ENCODE measurements at regions not wholly inside any gene's neighbourhood (a gene's known extent, or its start where the extent isn't known, plus 50 kb on each side); places are given as distances from the start of the nearest gene placed in this dataset.

DNA sequence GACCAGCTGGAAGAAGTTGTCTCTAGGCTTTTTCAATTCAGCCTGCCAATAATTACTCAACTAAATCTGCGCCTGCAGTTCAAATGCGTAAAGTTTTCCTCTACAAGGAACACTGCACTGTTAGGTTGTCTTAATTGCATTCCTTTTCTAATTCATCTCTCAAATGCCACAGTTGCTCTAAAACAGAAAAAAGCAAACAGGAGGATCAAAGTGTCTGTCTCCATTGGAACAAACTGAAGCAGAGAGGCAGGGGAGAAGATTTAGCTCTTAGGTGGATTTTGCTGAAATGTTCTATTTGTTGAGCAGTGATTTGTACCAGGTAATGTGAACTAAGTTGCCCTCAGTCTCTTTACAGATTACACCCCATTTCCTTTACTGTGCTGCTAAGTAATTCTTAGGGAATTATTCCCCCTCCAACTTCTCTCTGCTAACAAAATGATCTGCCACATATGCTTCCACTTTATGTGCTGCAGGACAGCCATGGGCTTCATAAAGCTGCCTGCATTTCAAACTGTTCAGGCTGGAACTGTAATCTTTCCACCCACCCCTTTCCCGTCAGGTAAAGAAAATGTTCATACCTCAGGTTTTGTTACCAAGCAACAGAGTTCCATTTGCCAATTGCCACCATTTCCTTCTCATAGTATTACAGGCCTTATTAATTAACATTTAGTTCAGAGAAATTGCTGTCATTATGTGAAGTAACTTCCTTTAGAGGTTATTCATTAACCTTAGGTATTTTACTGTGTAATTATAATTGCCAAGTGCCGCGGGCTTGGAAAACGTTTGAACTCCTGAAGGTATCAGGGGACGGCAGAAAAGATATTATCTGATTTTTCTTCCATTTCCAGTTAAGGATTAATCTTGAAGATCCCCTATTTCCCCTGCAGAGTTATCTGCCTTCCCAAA lies 149.3 kb downstream of the SPRY1 start:
- Mint-ChIP-seq H3K4me1 (ENCODE audit: low read depth) (no peaks in the 10 kb centered on the region), H3K36me3 (ENCODE audit: low read depth) (peaks cover 3% of the 10 kb centered on the region), H3K27ac (no peak overlapping the region), H3K27me3 (no peaks in the 10 kb centered on the region), H3K9me3 (peaks cover 3% of the 10 kb centered on the region), H3K4me3 (no peak overlapping the region)

DNA sequence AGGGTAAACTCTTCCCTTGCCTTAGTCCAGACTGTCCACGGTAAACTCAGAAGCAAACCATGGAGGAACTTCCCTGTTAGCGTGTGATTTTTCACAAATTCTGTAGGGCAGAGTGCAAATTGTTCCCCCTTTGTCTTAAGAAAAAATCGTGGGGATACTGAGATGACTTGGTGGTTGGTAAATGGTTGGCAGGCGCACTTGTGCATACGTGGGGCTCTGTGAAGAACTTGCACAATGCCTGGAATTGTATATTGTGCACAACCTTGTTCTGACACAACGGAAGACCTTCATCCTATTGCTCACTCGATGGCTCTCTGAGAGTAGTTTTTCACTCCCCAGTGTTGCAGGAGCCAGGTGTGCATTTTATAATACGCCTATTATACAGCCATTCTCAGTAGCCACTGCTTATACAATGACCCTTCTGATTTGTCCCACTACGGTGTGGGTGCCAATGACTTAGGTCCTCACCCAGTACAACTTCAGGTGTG lies 150.0 kb downstream of the SPRY1 start:
- peaks cover 3% of the 10 kb centered on the region for H3K9me3 Mint-ChIP-seq
- no peak overlapping the region for H3K27ac Mint-ChIP-seq
- H3K4me3 Mint-ChIP-seq: no peak overlapping the region
- peaks cover 3% of the 10 kb centered on the region for H3K36me3 Mint-ChIP-seq (ENCODE audit: low read depth)
- no peaks in the 10 kb centered on the region for H3K27me3 Mint-ChIP-seq
- no peaks in the 10 kb centered on the region for H3K4me1 Mint-ChIP-seq (ENCODE audit: low read depth)

DNA sequence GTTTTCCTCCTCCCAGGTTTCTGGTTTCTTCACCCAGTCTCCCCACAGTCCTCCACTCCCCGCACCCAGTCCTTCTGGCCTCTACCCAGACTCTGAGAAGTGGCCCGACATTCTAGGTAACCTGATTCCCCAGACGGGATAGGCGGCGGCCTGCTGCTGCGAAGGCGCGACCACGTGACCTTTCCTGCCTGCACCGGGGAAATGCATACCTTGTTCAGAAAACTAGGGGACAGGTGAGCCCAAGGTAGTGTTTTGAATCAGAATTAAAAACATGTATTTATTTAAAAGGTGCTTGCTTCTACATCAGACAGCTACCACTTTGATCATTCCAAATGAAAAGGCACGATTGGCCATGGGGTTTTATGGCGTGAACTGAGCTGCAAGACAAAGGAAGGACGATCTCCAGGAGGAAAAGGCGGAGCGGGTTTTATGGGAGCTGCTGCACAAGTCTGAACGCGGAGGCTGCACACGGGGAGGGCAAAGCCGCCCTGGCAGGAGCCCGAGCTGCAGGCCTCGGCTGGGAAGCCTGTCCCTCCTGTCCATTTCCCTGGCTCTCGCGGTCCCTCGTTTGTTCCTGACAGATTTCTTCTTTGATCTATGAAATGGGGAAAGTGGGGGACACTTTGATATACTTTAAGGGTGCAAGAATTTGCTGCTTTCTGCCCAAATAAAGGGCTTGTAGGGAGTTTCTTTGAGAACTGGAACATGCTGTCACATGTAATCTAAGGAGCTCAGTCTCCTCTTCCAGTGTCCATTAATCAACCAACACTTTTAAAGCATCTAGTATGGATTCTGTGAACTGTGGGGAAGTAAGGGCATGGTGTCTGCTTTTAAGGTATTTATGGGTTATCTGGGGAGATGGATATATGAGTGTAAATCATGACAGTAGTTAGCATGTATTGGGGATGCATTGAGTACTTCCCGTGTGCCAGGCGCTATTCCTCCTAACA lies 150.9 kb downstream of the SPRY1 start:
- Mint-ChIP-seq H3K27ac (no peak overlapping the region), H3K36me3 (ENCODE audit: low read depth) (peaks cover 3% of the 10 kb centered on the region), H3K4me1 (ENCODE audit: low read depth) (no peaks in the 10 kb centered on the region), H3K27me3 (no peaks in the 10 kb centered on the region), H3K9me3 (peaks cover 3% of the 10 kb centered on the region), H3K4me3 (no peak overlapping the region)

DNA sequence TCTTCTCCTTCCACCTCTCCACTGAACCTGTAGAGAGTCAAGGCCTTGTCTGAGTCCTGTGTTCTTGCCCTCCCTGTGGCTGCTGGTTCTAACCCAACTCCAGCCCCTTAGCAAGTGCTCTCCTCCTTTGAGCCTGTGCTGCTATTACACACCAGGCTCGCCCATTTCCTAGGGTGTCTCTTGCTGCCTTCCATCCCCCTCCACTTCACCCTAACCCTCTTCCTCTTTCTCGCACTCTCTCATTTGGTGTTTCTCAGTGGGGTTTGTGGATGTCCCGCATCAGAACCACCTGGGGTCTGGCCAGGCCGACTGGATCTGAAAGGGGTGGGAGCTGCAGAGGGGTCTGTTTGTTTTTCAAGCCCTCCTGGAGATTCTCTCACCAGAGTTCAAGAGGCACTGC lies 156.7 kb downstream of the SPRY1 start:
- Mint-ChIP-seq H3K27ac (no peak overlapping the region), H3K36me3 (ENCODE audit: low read depth) (peaks cover 3% of the 10 kb centered on the region), H3K27me3 (no peaks in the 10 kb centered on the region), H3K4me3 (no peak overlapping the region), H3K9me3 (peaks cover 3% of the 10 kb centered on the region), H3K4me1 (ENCODE audit: low read depth) (peaks cover 8% of the 10 kb centered on the region)

DNA sequence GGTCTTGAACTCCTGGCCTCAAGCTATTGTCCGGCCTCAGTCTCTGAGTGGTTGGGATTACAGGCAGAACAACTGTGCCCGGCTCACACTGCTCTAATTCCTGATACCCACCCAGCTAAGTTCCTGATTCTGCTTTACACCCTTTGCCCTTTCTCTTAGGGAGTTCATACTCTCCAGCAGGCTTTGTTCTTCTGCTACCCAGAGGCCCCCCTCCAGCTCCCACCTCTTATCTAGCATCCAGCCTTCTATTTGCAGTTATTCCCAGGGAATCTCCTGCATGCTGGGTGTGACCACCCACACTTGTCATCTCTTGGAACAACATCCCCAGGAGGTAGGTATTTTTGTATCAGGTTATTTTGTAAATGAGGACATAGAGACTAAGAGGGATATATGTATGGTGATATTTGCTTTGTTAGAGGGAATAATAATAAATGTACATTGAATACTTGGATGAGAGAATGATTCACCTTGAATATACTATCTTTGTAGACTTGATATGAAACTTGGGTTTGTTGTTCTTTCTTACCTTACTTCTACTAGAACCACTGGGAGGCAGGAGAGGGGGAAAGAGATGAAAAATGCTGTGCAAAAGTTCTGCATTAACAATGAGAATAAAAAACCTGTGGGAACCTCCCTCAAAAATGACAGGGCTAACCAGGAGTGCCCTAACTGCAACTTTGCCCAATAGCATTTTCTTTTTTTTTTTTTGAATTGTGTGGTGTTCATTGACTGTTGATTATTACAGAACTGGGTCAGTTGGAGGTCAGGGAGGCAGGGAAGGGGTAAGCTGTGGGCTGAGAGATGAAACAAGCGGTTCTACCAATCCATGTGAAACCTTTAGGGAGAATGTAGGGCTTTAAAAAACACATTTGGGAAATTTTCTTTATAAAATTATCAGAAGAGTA lies 157.4 kb downstream of the SPRY1 start:
- Mint-ChIP-seq H3K4me3 (no peak overlapping the region), H3K9me3 (peaks cover 3% of the 10 kb centered on the region), H3K4me1 (ENCODE audit: low read depth) (peaks cover 8% of the 10 kb centered on the region), H3K36me3 (ENCODE audit: low read depth) (peaks cover 3% of the 10 kb centered on the region), H3K27ac (no peak overlapping the region), H3K27me3 (no peaks in the 10 kb centered on the region)

DNA sequence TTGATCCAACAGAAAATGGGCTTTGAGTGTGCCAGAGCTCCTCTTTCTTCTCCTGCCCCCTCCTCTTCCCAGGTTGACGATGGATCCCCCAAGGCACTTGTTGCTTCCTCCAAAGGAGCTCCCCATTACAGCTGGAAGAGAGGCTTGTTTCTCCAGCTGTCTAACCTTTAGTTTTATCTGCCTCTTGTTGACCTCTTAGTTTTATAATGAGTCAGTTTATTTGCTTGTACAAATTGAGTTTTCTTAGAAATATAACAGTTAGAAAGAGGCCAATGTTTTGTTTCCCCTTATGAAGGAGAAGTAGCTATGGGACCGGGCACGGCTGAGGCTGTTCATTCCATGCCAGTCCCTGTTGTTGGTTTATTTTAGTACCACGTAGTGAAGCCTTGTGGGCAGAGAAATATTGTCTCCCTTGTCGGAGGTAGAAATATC lies 158.2 kb downstream of the SPRY1 start:
- H3K27me3 Mint-ChIP-seq: no peaks in the 10 kb centered on the region
- H3K36me3 Mint-ChIP-seq (ENCODE audit: low read depth): peaks cover under 1% of the 10 kb centered on the region
- H3K9me3 Mint-ChIP-seq: peaks cover 1% of the 10 kb centered on the region
- no peak overlapping the region for H3K4me3 Mint-ChIP-seq
- no peak overlapping the region for H3K27ac Mint-ChIP-seq
- H3K4me1 Mint-ChIP-seq (ENCODE audit: low read depth): peaks cover 8% of the 10 kb centered on the region

DNA sequence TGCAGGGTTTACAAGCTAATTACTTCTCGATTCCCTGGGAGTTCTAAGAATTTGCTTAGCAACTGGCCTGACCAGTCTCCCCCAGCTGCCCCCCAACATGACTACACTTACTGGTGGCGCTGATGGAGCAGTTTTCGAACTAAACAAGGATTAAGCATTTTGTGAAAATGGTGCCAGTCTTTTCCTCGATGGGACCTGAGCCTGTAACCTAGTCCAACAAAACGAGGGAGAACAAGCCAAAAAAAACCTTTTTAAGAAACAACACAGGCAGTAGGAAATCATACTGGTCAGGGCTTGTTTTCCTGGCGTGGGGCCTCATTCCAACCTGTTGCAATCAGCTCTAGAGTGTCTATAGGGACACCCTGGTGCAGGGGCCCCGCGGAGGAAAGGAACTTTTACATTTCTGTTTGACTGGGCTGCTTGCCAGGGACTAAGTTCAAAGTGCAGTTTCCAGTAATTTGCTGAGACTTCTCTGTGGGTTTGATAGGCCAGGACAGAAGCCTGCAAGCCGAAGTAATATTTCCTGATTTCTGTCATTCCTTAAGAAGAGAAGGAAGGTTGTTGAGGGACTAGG lies 158.7 kb downstream of the SPRY1 start:
- Mint-ChIP-seq H3K4me1 (ENCODE audit: low read depth) (peaks cover 8% of the 10 kb centered on the region), H3K9me3 (no peaks in the 10 kb centered on the region), H3K27me3 (no peaks in the 10 kb centered on the region), H3K4me3 (no peak overlapping the region), H3K27ac (no peak overlapping the region), H3K36me3 (ENCODE audit: low read depth) (no peaks in the 10 kb centered on the region)

DNA sequence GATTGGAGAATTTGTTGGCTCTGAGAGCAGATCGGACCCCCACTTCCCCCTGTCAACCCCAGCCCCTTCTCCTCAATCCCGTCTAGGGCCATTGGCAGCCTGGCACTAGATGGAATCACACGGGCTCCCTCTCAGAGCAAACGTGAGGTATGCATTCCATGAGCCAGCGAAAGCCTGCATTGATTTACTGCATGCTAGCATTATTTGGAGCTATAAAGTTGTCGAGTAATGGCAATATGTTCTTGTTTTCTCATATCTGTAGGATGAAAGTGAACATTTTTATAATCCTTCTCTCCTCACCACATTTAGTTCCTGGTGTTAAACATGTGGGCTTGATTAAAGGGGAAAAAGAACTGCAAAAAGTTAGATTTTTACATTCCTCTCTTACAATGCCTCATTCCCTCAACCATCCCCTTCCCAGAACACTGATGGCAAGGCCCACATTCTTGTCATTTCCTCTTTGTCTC lies 159.2 kb downstream of the SPRY1 start:
- Mint-ChIP-seq H3K9me3 (no peaks in the 10 kb centered on the region), H3K4me3 (no peak overlapping the region), H3K4me1 (ENCODE audit: low read depth) (peaks cover 8% of the 10 kb centered on the region), H3K27me3 (no peaks in the 10 kb centered on the region), H3K36me3 (ENCODE audit: low read depth) (no peaks in the 10 kb centered on the region), H3K27ac (no peak overlapping the region)

DNA sequence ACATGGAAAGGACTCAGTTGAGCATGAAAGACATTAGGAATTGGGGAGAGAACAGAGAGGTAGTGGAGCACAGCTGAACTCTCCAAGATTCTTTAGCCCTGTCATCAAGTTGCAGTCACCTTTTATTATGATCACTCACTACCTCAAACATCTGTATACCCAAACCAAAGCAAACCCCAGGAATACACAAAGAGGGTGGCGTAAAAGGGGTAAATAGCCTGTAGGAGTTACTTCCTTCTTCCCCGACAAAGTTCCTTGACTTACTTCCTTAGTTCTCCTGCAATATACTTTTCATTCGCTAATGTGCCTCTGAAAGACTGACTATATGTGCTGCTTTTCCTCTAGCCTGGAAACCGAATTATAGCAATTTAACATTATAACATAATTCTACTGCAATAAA lies 159.9 kb downstream of the SPRY1 start:
- no peaks in the 10 kb centered on the region for H3K27me3 Mint-ChIP-seq
- H3K9me3 Mint-ChIP-seq: no peaks in the 10 kb centered on the region
- H3K4me3 Mint-ChIP-seq: no peak overlapping the region
- H3K27ac Mint-ChIP-seq: no peak overlapping the region
- peaks cover 8% of the 10 kb centered on the region for H3K4me1 Mint-ChIP-seq (ENCODE audit: low read depth)
- no peaks in the 10 kb centered on the region for H3K36me3 Mint-ChIP-seq (ENCODE audit: low read depth)

DNA sequence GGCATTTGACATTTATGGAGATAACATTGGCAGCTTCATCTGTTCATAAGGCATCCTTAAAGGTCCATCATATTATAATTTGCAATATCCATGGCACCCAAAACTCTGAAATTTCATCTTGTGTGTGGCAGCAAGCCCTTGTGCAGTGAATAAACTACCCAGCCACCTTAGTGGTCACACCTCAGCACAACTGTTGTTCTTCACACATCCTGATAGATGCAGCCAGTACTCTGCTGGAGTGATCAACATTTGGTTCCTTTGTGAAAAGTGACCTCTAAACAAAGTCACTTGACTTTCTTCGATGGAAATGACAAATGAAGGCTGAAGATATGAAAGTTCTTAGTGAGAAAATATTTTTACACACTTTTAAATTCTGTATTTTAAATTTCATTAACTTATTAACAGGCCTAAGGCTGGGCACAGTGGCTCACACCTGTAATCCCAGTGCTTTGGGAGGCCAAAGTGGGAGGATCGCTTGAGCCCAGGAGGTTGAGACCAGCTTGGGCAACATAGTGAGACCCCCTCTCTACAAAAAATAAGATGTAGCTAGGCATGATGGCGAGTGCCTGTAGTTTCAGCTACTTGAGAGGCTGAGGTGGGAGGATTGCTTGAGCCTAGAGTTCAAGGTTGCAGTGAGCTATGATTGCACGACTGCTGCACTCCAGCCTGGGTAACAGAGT lies 161.4 kb downstream of the SPRY1 start:
- no peaks in the 10 kb centered on the region for H3K36me3 Mint-ChIP-seq (ENCODE audit: low read depth)
- no peak overlapping the region for H3K27ac Mint-ChIP-seq
- no peaks in the 10 kb centered on the region for H3K9me3 Mint-ChIP-seq
- no peaks in the 10 kb centered on the region for H3K27me3 Mint-ChIP-seq
- H3K4me1 Mint-ChIP-seq (ENCODE audit: low read depth): peaks cover 4% of the 10 kb centered on the region
- H3K4me3 Mint-ChIP-seq: no peak overlapping the region

DNA sequence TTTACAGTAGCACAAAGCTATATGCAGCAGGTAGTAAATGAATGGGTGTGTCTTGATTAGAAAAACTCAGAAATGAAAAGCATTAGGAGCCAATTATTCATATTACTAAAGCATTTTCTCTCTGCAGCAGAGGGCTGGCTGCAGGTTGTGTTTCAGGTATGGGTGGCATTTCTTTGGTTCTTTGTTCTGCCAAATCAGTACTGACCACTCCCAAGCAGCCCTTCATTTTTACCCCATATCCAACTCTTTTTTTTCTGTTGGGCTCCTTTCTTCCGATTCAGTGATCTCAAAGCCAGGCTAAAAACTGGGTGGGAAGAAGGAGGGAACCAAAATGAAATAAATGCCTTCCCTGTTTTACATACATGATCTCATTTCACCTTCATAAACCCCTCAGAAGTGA lies 162.3 kb downstream of the SPRY1 start:
- no peak overlapping the region for H3K4me3 Mint-ChIP-seq
- H3K4me1 Mint-ChIP-seq (ENCODE audit: low read depth): no peaks in the 10 kb centered on the region
- H3K27me3 Mint-ChIP-seq: no peaks in the 10 kb centered on the region
- no peaks in the 10 kb centered on the region for H3K36me3 Mint-ChIP-seq (ENCODE audit: low read depth)
- H3K9me3 Mint-ChIP-seq: no peaks in the 10 kb centered on the region
- no peak overlapping the region for H3K27ac Mint-ChIP-seq

DNA sequence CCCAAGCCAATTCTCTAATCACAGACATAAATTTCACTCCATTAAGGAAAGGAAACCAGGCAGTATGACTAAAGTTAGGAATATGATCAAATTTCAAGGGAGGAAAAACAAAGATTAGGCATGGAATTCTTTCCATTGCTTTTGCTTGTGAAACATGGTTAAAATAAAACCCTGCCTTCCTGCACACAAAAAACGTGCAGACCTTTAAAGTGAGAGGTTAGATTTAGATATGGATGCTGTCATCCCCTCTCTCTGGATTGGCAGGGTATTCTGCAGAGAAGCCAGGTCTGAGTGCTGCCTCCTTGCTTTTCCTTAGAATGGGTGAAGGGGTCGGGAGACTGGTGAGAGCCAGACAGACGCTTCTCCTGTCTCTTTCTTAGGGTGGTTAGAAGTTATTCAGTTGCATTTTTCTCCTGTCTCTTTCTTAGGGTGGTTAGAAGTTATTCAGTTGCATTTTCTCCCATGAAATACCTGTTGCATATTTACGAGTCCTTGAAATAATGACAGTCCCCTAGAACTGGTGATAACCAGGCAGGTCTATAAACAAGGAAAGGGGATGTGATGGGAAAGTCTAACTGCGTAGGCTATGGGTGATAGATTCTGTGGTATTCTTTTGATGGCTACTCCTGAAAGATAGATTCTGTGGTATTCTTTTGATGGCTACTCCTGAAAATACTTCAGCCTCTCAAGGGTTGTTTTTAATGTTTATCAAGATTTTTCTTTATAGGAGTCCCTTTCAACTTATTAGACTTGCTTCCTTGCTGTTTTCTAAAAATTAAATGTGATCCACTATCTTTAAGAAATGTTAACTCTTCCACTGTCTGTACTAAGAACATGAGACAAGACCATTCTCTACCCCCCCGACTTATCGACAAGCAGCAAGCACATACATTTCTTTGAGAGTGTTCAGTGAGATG lies 163.6 kb downstream of the SPRY1 start:
- Mint-ChIP-seq H3K9me3 (no peaks in the 10 kb centered on the region), H3K36me3 (ENCODE audit: low read depth) (no peaks in the 10 kb centered on the region), H3K27me3 (no peaks in the 10 kb centered on the region), H3K27ac (no peak overlapping the region), H3K4me3 (no peak overlapping the region), H3K4me1 (ENCODE audit: low read depth) (peaks cover 7% of the 10 kb centered on the region)

DNA sequence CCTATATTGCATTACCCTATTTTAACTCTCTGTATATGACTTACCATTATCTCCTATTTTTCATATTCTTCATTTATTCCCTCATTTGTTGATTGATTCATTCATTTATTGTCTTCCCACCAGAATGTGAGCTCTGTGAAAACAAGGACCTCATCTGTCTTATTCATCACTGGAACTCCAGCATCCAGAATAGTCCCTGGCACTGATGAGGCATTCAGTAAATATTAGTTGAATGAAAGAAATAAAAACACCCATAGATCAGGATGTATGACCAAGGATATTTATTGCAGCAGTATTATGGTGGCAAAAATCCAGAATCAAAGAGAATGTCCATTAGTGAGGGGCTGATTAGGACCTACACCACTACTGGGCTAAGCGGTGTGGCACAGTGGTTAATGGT lies 164.9 kb downstream of the SPRY1 start:
- no peak overlapping the region for H3K27ac Mint-ChIP-seq
- peaks cover 7% of the 10 kb centered on the region for H3K4me1 Mint-ChIP-seq (ENCODE audit: low read depth)
- H3K4me3 Mint-ChIP-seq: no peak overlapping the region
- no peaks in the 10 kb centered on the region for H3K36me3 Mint-ChIP-seq (ENCODE audit: low read depth)
- H3K27me3 Mint-ChIP-seq: no peaks in the 10 kb centered on the region
- no peaks in the 10 kb centered on the region for H3K9me3 Mint-ChIP-seq

Data from stimulated activated naive CD8-positive, alpha-beta T cell treated with anti-CD3 and anti-CD28 coated beads, Interleukin-15, Interleukin-2, amounts not matched to agents 100 ng/mL and 50 ng/mL, for 24 hours (primary cell).